NCI-H1436 (cell line): ENCODE measurements at regions not wholly inside any gene's neighbourhood (a gene's known extent, or its start where the extent isn't known, plus 50 kb on each side); places are given as distances from the start of the nearest gene placed in this dataset.
"Not testable (repeated sequence)": the region's sequence is repeated elsewhere in the genome, so short reads cannot be mapped to it uniquely, and the experiment has no call there.

Experiments
- DNase-seq: peaks from one replicate; lab custom pipeline; 2025; lab: John Stamatoyannopoulos, UW

DNA sequence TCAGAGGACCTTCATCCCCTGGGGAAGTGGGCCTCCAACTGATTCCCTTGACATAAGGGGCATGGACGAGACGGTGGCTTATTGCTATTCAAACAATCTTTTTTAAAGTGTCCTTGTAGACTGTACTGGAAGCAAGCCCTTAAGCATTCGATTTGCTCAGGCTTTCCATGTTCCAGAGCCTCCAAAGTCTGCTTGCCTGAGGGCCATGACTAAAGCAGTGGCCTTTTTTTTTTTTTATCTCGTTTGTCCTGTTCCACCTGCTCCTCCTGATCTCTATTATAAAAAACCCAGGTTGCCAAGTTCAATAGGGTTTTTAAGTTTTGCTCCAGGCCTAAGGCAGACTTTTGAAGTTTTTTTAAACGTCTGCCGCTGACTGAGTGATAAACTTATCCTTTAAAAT is 103.7 kb upstream of the AADAT start:
- DNase-seq: no peak

DNA sequence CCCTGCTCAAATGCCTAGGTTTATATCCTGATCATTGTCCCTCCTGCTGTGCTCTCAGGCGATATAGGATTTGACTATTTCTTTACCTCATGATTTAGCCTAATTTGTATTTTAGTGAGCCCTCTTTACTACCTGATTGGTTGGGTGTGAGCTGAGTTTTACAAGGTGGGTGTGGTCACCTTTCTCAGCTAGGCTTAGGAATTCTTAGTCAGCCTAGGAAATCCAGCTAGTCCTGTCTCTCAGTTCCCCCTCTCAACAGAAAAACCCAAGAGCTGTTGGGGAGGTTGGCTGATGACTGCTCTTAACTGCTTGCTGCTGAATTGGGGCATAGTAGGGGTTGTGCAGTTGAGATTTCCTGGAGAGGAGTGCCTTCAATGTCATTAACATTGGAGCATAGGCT is 100.5 kb upstream of the AADAT start:
- no peak for DNase-seq

DNA sequence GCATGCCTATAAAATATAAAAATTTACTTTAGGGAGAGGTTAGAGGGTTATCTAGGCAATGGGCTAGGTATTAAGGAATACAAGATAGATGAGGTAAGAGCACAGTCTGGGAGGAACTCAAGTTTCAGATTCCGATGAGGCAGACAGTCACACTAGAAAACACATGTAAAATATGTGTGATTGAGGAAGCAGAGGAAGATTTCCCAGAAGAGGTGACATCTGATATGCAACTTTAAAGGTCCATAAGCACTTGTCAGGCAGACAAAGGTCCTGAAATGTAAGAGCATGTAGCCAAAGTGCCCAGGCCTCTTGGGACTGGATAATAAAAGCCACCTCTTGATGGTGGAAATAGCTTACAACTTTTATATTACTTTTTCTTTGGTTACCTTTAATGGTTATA is 81.1 kb upstream of the AADAT start:
- no peak for DNase-seq

DNA sequence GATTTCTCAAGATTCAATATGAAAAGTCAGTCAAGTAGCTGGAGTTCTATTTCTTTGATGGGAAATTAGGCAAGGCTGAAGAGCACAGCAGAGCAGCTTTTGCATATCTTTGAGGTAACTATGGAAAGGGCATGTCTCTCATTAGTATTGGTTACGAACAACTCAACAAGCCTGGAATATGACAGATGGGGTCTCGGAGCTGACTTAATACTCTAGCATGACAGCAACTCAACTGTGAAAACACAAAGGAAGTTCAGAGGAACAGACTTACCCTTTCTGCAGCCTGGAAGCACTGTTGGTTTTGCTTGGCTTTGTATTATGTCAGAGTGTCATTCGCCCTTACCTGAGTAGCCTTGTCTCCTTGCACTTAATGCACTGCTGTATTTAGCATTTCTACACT is 79.9 kb upstream of the AADAT start:
- no peak for DNase-seq

DNA sequence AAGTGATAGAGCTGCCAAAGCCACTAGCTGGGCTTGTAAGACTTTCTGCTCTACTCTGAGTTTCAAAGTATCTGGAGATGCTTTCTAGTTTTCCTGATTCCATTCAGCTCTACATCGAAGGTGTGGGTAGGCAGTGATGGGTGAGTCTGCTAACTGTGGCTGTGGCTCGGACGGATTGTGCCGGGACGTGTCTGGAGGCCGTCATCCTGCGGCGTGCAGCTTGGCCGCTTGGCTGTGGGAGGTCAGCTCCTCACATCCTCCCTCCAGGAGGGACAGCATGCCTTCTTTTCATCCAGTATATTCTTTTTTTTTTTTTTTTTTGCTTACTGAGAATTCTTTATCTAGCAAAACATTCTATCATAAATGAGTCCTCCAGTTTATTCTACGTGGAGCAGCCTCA is 77.9 kb upstream of the AADAT start:
- DNase-seq: no peak

DNA sequence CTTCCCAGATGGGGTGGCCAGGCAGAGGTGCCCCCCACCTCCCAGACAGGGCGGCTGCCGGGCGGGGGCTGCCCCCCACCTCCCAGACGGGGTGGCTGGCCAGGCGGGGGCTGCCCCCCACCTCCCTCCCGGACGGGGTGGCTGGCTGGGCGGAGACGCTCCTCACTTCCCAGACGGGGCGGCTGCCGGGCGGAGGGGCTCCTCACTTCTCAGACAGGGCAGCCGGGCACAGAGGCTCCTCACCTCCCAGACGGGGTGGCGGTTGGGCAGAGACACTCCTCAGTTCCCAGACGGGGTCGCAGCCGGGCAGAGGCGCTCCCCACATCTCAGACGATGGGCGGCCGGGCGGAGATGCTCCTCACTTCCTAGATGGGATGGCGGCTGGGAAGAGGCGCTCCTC is 76.4 kb upstream of the AADAT start:
- DNase-seq: not testable (repeated sequence)

DNA sequence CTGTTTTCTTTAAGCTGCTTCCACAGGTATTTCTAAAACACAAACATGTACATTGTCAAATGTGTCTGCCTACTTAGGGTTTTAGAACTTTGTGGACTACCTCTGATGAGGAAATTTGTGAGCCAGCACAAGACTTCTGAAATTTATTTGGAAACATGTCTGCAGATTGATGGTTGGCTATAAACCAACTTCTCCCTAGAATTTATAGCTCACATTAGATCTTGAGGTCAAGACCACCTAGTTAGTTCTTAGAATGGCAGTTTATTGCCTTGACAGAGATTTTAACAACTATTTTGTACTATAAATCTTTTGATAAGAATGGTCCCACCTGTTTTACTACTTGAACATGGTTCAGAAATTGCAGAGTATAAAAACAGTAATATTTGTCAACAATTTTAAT is 72.7 kb upstream of the AADAT start:
- no peak for DNase-seq

DNA sequence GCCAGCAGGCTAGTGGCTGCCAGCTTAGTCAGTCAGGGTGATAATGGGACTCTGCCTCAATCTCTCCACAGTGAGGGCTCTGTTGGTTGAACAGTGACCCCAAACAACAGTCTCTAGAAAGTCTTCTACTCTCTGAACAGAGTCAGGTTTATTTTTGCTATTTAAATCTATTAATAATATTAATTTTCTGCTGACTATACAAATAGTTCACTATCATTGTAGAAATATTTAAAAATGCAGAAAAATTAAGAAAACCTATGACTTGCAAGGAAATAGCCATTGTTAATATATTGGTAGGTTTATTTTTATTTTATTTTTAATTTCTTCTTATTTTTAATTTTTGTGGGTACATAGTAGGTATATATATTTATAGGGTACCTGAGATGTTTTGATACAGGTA is 67.9 kb upstream of the AADAT start:
- no peak for DNase-seq

DNA sequence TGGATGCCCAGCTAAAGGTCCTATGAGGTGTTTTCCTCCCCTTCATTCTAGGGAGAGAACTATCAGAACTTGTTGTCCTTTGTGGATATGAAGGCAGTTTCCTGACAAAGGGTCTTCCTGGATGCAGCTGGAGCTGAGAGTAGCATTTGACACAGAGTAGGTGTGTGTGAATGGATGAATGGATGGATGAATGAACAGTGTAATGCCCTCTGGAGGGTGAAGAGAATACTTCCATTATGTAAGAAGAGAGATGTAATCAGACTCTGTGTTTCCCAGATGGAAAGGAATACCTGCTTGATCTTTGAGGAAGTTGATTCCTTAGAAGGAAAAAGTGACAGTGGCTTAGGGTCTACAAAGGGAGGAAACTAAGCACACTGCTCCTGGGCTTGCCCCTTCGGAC is 55.4 kb upstream of the AADAT start:
- DNase-seq: no peak

DNA sequence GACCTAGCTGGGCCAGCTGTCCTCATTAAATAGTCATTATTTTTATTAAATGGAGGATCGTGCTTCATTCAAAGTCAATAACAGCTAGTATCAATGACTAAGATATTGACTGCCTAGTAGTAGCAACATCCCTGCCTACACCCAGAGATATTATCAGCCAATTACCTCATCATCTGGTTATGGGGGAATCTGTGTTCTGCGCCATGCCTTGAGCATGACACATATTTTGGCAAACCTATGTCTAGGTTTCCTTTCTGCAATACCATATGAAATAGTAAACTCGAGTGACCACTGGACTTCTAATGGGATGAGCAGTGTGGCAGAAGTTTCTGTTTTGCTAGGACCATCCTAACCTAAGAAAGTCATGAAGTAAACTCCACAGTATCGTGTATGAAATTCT is 50.0 kb upstream of the AADAT start:
- DNase-seq: no peak
